IMR-90 (cell line): ENCODE measurements at regions not wholly inside any gene's neighbourhood (a gene's known extent, or its start where the extent isn't known, plus 50 kb on each side); places are given as distances from the start of the nearest gene placed in this dataset.

Experiments
- BHLHE40 ChIP-seq: fragments of 150-350 bp; IDR thresholded peaks from 2 replicates; pipeline ENCODE4 v1.6.1; 2016; ENCODE audit warnings: mild to moderate bottlenecking, low read depth, low read length
- CEBPB ChIP-seq: IDR thresholded peaks from 2 replicates; pipeline ENCODE4 v1.6.1; 2012; ENCODE audit warnings: low read depth, low read length, improper control_type of control experiment
- CTCF ChIP-seq: conservative IDR thresholded peaks from 2 replicates; pipeline ENCODE4 v1.5.1; 2012; ENCODE audit warnings: mild to moderate bottlenecking, low read depth, low read length, improper control_type of control experiment
- ELK1 ChIP-seq: fragments of 150-350 bp; IDR thresholded peaks from 2 replicates; pipeline ENCODE4 v1.6.1; 2016; ENCODE audit warnings: low read depth, mild to moderate bottlenecking, low read length, moderate library complexity, borderline replicate concordance
- FOS ChIP-seq: fragments of 150-350 bp; IDR thresholded peaks from 2 replicates; pipeline ENCODE4 v1.6.1; 2016; ENCODE audit warnings: low read depth, low read length
- MAFK ChIP-seq: IDR thresholded peaks from 2 replicates; pipeline ENCODE4 v1.6.1; 2012; ENCODE audit warnings: low read depth, low read length, improper control_type of control experiment
- MAZ ChIP-seq: IDR thresholded peaks from 2 replicates; pipeline ENCODE4 v1.6.1; 2012; ENCODE audit warnings: low read depth, mild to moderate bottlenecking, low read length, improper control_type of control experiment, moderate library complexity, borderline replicate concordance
- MXI1 ChIP-seq: IDR thresholded peaks from 2 replicates; pipeline ENCODE4 v1.6.1; 2012; ENCODE audit warnings: low read depth, mild to moderate bottlenecking, low read length, moderate library complexity, borderline replicate concordance
- NFE2L2 ChIP-seq: fragments of 150-350 bp; IDR thresholded peaks from 2 replicates; pipeline ENCODE4 v1.6.1; 2016; ENCODE audit warnings: low read depth, mild to moderate bottlenecking, low read length
- POLR2A ChIP-seq: IDR thresholded peaks from 2 replicates; pipeline ENCODE4 v1.6.1; 2012; ENCODE audit warnings: mild to moderate bottlenecking, low read depth, low read length
- RAD21 ChIP-seq: IDR thresholded peaks from 2 replicates; pipeline ENCODE4 v1.6.1; 2012; ENCODE audit warnings: low read length, improper control_type of control experiment
- RCOR1 ChIP-seq: IDR thresholded peaks from 2 replicates; pipeline ENCODE4 v1.6.1; 2012; ENCODE audit warnings: mild to moderate bottlenecking, low read length, improper control_type of control experiment; ENCODE audit not compliant: insufficient replicate concordance
- RFX5 ChIP-seq: IDR thresholded peaks from 2 replicates; pipeline ENCODE4 v1.8.0; 2012; ENCODE audit warnings: low read depth, mild to moderate bottlenecking, low read length, moderate library complexity

- TF ChIP-seq NFE2L2 (no peak), RCOR1 (no peak), CEBPB (no peak), CTCF (no peak), POLR2A (no peak), MAFK (no peak), BHLHE40 (no peak), RAD21 (no peak), RFX5 (no peak), MAZ (no peak), FOS (no peak), MXI1 (no peak), ELK1 (no peak)
Observed at GRCh38 chr3:163132111-163132510, 1635.5 kb downstream of the OTOL1 start.
